ENCODE measurements at regions not wholly inside any gene's neighbourhood (a gene's known extent, or its start where the extent isn't known, plus 50 kb on each side); places are given as distances from the start of the nearest gene placed in this dataset.
"Not testable (repeated sequence)": the region's sequence is repeated elsewhere in the genome, so short reads cannot be mapped to it uniquely, and the experiment has no call there.

DNA sequence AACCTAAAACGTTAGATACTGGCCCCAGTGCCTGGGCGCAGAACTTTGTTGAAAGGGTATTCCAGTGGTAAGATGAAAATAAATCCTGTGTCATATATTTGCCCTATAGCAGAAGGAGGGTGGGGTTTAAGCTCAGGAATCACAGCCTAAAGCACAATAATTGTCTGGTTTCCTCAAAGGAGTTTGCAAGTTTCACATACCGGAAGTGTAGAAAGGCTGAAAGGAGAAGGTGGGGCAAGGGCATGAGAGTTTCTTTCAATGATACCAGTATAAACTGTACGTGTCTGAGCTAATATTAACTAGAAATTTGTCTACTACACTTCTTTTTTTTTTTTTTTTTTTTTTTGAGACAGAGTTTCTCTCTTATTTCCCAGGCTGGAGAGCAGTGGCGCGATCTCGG is 147.9 kb upstream of the WWC1 start:
- DNase-seq = not testable (repeated sequence)

DNA sequence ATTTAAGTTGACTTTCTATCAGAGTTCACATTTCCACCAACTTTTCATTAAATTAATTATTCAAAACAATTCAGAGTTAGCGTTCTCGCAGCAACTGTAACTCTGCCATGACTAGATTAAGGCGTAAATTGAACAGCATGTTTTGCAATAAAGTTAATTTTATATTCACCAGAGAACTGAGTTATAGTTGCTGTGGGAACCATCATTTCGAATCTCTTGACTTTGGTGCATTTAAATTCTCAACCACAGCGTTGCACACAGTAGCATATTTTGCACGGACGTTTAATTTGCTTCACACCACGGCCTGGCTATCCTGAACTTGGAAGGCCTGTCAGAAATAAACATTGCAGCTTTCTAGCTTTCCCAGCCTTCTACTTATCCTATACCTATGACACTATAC is 144.3 kb upstream of the WWC1 start:
- DNase-seq = no peak

- DNase-seq = peak in 1 of 58 donors; percentile 14
Measured at GRCh38 chr5:168147568-168148360, 143.7 kb upstream of the WWC1 start.

DNA sequence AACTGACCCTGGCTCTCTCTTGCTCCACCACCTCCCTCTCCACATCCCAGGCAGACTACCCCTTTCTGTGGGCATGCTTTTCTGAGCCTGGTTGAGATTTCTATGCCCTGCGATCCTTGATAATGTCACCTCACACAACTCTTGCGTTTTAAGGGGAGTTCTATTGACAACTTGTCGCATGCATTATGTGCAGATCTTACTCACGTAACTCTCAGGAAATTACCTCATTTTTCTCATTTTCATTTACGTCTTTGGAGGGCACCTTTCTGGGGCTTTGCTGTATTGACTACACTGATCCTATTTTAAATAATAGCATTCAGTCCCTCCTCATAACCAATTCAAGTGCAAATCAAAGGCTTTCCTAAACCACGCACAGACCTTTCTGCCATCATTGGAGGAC is 140.4 kb upstream of the WWC1 start:
- no peak for DNase-seq

- no peak for DNase-seq
Measured at GRCh38 chr5:168152660-168153059, 138.8 kb upstream of the WWC1 start.

GRCh38 chr5:168153263-168153875 is 138.1 kb upstream of the WWC1 start:
- DNase-seq = no peak

DNA sequence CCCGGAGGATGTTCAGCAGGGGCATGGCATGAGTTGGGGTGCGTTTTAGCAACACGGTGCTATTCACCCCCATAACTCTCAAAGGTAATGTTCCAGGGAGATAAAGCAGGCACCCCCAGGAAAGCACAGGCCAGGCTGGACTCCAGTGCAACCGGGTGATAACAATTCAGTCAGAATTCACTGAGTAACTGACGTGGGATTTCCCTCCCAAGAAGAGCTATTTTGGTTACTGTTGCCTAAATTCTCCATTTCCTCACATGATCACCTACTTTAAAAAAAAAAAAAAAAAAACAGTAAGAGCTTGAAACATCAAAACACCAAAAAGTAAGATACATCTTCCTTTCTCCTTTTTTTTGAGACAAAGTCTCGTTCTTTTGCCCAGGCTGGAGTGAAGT is 137.6 kb upstream of the WWC1 start:
- no peak for DNase-seq

DNA sequence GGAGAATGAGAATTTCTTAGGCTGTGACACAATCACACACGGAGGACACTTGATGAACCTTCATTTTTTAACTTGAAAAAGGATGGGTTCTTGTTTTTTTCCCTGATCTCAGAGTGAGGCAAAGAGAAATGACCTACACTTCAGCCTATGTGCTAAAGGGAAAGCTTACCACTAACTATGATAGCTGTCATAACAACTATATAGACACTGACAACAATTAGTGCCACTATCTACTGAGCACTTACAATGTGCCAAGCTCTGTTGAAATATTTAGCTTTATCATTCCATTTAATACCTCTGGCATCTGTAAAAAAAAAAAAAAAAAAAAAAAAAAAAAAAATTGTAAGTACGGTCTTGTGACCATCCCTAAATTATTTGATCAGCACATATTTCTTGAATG is 135.9 kb upstream of the WWC1 start:
- no peak for DNase-seq

DNA sequence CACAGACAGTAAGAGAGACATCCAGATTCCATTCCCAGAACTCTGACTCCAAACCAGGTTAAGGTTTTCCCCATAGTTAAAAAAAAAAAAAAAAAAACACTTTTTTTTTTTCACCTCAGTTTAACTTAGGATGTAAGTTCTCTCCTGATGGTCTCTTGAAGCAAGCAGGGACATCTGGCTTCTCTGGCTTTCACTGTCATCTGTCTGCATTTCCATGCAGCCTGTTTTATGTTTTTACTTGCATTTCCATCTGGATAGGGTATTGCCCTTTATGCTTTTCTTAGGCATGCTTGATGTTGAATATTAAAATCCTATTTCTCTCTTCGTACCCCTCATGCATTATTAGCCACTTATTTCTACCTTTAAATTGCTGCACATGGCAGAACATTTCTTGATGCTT is 135.3 kb upstream of the WWC1 start:
- DNase-seq = no peak

DNA sequence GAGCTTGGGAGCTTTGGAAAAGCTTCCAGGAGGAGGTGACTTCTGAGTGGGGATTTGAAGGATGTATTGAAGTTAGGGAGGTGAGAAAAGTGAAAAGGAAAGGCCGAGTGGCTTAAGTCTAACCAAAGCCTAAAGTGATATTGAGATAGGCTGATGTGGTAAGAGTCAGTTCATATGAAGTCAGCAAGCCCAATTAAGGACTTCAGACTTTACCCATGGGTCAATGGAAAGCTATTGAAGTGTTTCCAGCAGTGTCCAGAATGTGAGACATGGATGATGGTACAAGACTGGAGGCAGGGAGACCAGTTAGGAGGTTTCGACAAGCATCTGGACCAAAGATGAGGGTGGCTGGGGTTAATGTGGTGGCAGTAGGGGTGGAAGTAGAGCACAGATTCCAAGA is 134.3 kb upstream of the WWC1 start:
- DNase-seq = no peak

GRCh38 chr5:168159425-168159824 is 132.0 kb upstream of the WWC1 start:
- peak in 1 of 58 donors; percentile 3 for DNase-seq

DNA sequence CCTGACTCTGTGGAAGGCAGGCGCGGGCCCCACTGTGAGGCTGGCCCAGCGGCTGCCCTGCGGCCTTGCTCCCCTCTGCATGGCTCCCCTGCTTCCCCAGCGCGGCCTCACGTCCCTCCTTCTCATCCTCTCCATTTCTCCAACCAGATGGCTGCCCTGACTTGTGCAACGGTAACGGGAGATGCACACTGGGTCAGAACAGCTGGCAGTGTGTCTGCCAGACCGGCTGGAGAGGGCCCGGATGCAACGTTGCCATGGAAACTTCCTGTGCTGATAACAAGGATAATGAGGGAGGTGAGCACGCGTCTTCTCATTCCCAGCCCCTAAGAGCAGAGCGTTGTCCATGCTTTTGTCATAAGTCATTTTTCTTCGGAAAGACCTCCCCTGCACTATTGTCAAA is 129.0 kb upstream of the WWC1 start:
- peak in 3 of 58 donors; percentile 5 to 9 (median 8) for DNase-seq

DNA sequence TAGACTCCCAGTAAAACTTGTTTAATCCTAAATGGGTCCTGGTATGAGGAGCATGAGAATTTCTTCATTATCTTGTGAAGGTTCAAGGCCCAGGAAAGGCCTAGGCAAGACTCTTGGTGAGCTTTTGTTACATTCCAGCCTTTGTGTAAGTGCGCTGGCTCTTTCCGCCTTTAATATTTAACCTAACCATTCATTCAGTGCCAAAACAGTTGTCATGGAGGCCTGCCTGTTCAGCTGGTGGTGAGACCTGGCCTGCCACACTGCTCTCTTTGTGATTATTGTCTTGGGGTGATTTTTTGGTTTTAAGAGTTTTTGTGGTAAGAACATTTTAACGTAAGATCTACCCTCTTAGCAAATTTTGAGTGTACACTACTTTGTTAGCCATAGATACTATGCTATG is 127.5 kb upstream of the WWC1 start:
- DNase-seq = no peak

- DNase-seq = peak in 24 of 58 donors; percentile 7 to 56 (median 21)
Measured at GRCh38 chr5:168165221-168165914, 126.1 kb upstream of the WWC1 start.

DNA sequence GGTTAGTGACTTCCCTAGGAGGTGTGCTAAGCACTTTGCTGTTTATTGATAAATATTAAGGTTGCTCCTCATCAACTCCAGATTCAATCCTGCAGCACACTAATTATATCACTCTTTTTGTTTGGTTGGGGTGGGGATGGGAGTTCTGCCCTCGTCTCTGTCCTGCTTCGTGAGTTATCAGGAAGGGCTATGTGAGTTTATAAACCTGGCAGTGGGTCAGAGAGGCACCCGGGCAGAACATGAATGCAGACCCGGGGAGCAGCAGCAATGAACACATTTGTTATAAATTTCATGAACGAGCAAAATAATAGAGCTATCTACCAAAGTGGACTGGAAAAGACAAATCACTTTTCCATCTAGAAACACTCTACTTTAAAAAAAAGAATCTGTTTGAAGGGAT is 125.5 kb upstream of the WWC1 start:
- no peak for DNase-seq

DNA sequence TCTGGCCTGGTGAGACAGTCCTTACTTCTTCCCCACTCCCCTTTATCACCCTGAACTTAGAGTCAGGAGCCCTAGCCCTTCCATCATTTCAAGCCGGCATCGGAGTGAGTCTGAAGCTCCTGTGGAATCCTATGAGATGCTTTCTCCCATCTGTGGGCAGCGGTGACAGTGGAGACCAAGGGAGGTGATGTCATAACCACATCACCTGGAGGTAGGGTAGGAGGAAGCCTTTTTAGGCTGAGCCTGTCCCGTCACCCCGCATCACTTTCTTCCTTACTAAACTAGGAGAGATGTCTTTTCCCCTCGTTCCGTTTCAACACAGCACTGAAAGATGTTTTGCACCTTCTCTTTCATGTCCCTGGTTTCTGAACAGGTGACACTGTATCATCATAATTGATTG is 124.1 kb upstream of the WWC1 start:
- no peak for DNase-seq

DNA sequence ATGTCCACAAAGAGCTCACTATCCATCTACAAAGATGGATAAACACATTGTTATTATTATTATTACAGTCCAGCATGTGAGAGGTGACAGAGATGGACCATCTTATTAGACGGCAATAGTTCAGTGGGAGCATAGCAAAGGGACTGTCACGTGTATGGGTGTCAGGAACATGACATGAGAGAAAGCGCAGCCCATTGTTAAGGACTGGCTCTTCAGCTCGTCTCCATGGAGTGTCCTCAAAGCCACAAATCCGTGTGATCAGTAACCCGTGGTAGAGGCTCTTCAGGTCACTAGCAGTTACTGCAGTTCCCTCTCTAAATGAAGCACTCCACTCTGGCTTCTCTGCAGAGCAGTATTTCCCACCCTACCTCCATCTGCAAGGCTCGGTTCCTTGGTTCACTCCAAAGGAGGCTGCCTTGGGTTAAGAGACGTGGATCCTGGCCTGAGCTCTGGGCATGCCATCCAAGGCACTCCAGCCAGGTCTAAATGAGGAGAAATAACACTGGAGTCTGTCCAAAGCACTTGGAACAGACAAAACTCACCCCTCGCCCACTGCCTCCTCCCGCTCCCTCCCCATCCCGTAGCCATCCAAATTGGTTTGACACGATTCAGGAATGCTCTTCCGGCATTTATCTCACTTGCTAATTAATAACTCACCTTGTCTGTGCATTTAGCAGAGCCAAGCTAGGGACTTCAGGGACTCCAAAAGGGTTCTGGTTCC is 122.3 kb upstream of the WWC1 start:
- DNase-seq = peak in 5 of 58 donors; percentile 10 to 19 (median 13)

DNA sequence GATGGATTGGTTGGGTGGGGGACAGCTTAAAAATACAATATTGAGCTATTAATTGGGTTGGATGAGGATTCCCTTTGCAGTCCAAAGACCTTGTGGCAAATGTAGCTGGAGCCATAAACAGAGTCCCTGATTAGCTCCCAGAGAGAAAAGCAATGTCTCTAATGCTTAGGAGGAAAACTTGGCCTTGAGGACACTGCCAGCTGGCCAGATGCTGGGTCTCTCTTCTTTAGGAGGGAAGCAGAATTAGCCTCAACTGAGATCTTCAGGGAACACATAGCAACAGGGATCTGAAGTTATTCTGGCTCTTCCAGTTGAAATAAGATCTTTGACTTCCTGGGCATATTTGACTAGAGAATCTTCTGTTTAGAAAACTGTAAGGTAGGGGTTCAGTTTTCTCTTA is 121.7 kb upstream of the WWC1 start:
- no peak for DNase-seq

DNA sequence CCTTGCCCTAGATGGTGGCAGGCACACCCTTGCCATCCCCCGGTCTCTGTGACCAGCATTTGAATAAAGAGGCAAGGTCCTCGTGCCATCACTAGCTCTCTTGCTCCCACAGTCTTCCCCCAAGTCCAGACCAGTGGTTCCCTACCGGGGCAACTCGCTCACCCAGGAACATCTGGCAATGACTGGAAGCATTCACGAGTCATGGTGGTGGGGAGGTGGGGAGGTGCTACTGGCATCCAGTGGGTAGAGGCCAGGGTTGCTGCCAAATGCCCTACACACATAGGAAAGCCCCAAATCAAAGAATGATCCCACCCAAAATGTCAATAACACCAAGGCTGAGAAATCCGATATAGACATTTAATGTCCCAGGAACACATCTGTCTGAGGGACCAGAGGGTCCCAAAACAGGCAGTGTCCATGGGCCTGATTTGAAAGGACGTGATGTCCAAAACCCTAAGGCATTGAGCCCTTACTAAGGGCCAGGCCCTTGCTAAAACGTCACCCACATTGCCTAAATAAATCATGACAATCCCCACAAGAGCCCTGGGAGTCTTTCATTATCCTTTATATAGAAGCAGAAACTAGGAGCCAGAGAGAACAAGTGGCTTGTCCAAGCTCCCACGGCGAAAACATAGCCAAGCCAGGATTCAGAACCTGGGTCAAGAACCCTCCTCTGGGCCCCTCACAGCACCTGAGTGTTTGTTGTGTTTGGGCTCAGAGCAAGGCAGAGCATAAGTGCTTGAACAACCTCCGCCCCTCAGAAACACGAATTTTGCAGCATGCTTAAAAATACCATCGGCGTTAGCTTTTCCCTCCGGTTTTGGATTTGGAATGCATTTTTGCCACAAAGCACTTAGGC is 119.3 kb upstream of the WWC1 start:
- DNase-seq = no peak

GRCh38 chr5:168172760-168173223 is 118.7 kb upstream of the WWC1 start:
- DNase-seq = peak in 5 of 58 donors; percentile 11 to 38 (median 14)

GRCh38 chr5:168174376-168174775 is 117.1 kb upstream of the WWC1 start:
- peak in 4 of 58 donors; percentile 4 to 24 (median 14) for DNase-seq
